ENCODE measurements at regions not wholly inside any gene's neighbourhood (a gene's known extent, or its start where the extent isn't known, plus 50 kb on each side); places are given as distances from the start of the nearest gene placed in this dataset.
"Not testable (repeated sequence)": the region's sequence is repeated elsewhere in the genome, so short reads cannot be mapped to it uniquely, and the experiment has no call there.

- H3K4me1 ChIP-seq (ENCODE audit: insufficient read depth, low read length); H3K27me3 ChIP-seq (ENCODE audit: insufficient read depth, low read length); H3K36me3 ChIP-seq (ENCODE audit: insufficient read depth, low read length); H2AFZ ChIP-seq (ENCODE audit: low read depth, low read length); H3K9me3 ChIP-seq (ENCODE audit: low read length); H3K4me3 ChIP-seq (ENCODE audit: low read length): not testable (repeated sequence)
These were observed 583.4 kb downstream of the PRIM2 start for GRCh38 chr6:57900687-57901399.

GRCh38 chr6:57901445-57901844, 584.0 kb downstream of the PRIM2 start:
- H2AFZ ChIP-seq (ENCODE audit: low read depth, low read length); H3K4me3 ChIP-seq (ENCODE audit: low read length); H3K4me1 ChIP-seq (ENCODE audit: insufficient read depth, low read length); H3K36me3 ChIP-seq (ENCODE audit: insufficient read depth, low read length); H3K9me3 ChIP-seq (ENCODE audit: low read length); H3K27me3 ChIP-seq (ENCODE audit: insufficient read depth, low read length): not testable (repeated sequence)

- not testable (repeated sequence) for H3K36me3 ChIP-seq (ENCODE audit: insufficient read depth, low read length); H3K27me3 ChIP-seq (ENCODE audit: insufficient read depth, low read length); H2AFZ ChIP-seq (ENCODE audit: low read depth, low read length); H3K4me3 ChIP-seq (ENCODE audit: low read length); H3K9me3 ChIP-seq (ENCODE audit: low read length); H3K4me1 ChIP-seq (ENCODE audit: insufficient read depth, low read length)
These were observed 586.9 kb downstream of the PRIM2 start for GRCh38 chr6:57904356-57904755.

DNA sequence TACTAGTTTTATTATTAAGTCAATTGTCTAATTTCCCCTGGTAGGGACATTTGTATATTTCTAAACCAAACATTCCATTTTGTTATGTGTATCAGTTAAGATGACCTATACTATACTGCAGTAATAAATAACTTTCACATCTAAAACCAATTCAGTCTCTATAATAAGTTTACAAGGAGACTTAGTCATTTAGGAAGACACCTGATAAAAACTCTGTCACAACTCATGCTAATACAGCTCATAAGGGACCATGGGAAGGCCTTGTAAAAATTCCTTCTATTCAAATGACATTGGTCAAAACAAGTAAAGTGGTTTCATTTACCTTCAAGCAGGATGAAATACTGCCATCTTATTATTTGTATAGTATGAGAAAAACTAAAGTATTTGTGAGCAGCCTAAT, 597.9 kb downstream of the PRIM2 start:
- not testable (repeated sequence) for H3K9me3 ChIP-seq (ENCODE audit: low read length); H3K4me1 ChIP-seq (ENCODE audit: insufficient read depth, low read length); H2AFZ ChIP-seq (ENCODE audit: low read depth, low read length); H3K4me3 ChIP-seq (ENCODE audit: low read length); H3K36me3 ChIP-seq (ENCODE audit: insufficient read depth, low read length); H3K27me3 ChIP-seq (ENCODE audit: insufficient read depth, low read length)

DNA sequence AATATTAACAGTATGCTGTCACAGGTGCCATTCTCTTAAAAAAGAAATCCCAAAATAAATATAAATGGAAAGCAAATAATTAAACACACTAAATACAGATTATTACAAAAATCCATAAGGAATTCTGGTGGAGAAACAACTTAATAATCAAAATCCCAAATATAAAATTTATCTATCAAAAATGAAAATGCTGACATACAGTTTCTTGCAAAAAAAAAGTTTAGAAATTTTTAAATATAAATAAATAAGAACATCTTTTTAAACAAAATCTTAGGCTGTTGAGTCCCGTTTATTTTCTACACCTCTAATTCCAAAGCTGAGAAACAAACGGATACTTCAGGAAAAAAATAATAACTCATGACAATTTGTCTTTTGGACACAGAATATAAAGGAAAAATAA, 625.5 kb downstream of the PRIM2 start:
- not testable (repeated sequence) for H2AFZ ChIP-seq (ENCODE audit: low read depth, low read length); H3K4me1 ChIP-seq (ENCODE audit: insufficient read depth, low read length); H3K9me3 ChIP-seq (ENCODE audit: low read length); H3K27me3 ChIP-seq (ENCODE audit: insufficient read depth, low read length); H3K4me3 ChIP-seq (ENCODE audit: low read length)
- peaks cover 10% of the 10 kb centered on the region for H3K36me3 ChIP-seq (ENCODE audit: insufficient read depth, low read length)

GRCh38 chr6:57946084-57946768, 628.8 kb downstream of the PRIM2 start:
- peaks cover 10% of the 10 kb centered on the region for H3K36me3 ChIP-seq (ENCODE audit: insufficient read depth, low read length)
- not testable (repeated sequence) for H3K9me3 ChIP-seq (ENCODE audit: low read length); H3K4me1 ChIP-seq (ENCODE audit: insufficient read depth, low read length); H3K27me3 ChIP-seq (ENCODE audit: insufficient read depth, low read length); H2AFZ ChIP-seq (ENCODE audit: low read depth, low read length); H3K4me3 ChIP-seq (ENCODE audit: low read length)

- not testable (repeated sequence) for H3K4me1 ChIP-seq (ENCODE audit: insufficient read depth, low read length); H3K9me3 ChIP-seq (ENCODE audit: low read length); H3K27me3 ChIP-seq (ENCODE audit: insufficient read depth, low read length); H3K4me3 ChIP-seq (ENCODE audit: low read length); H2AFZ ChIP-seq (ENCODE audit: low read depth, low read length)
- H3K36me3 ChIP-seq (ENCODE audit: insufficient read depth, low read length) = peaks cover 10% of the 10 kb centered on the region
These were observed 629.3 kb downstream of the PRIM2 start for GRCh38 chr6:57946769-57947091.

GRCh38 chr6:57948481-57948880, 631.1 kb downstream of the PRIM2 start:
- not testable (repeated sequence) for H3K9me3 ChIP-seq (ENCODE audit: low read length); H2AFZ ChIP-seq (ENCODE audit: low read depth, low read length); H3K4me1 ChIP-seq (ENCODE audit: insufficient read depth, low read length); H3K4me3 ChIP-seq (ENCODE audit: low read length); H3K27me3 ChIP-seq (ENCODE audit: insufficient read depth, low read length)
- peaks cover 10% of the 10 kb centered on the region for H3K36me3 ChIP-seq (ENCODE audit: insufficient read depth, low read length)

DNA sequence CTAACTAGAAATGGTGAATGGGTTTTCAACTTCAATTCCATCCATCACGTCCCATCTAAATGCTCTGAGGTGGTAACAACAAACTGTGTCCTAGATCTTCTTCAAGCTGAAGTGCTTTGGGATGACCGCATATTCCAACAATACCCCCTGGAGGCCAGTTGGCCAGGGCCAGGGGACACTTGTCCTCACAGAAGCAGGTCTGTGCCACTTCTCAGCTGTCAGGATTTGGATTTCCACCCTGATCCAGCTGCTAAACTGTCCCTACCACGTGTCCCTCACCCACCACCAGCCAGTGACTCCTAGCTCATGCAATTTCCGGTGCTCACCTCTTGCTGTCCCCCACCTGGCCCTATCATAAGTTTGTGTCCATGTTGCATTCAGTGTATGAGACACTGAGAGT, 633.0 kb downstream of the PRIM2 start:
- H3K27me3 ChIP-seq (ENCODE audit: insufficient read depth, low read length); H3K9me3 ChIP-seq (ENCODE audit: low read length); H3K4me3 ChIP-seq (ENCODE audit: low read length); H3K4me1 ChIP-seq (ENCODE audit: insufficient read depth, low read length); H2AFZ ChIP-seq (ENCODE audit: low read depth, low read length): not testable (repeated sequence)
- H3K36me3 ChIP-seq (ENCODE audit: insufficient read depth, low read length) = peaks cover 10% of the 10 kb centered on the region

GRCh38 chr6:57966757-57967156, 649.3 kb downstream of the PRIM2 start:
- not testable (repeated sequence) for H3K4me1 ChIP-seq (ENCODE audit: insufficient read depth, low read length); H3K4me3 ChIP-seq (ENCODE audit: low read length); H3K9me3 ChIP-seq (ENCODE audit: low read length); H3K27me3 ChIP-seq (ENCODE audit: insufficient read depth, low read length); H2AFZ ChIP-seq (ENCODE audit: low read depth, low read length); H3K36me3 ChIP-seq (ENCODE audit: insufficient read depth, low read length)

DNA sequence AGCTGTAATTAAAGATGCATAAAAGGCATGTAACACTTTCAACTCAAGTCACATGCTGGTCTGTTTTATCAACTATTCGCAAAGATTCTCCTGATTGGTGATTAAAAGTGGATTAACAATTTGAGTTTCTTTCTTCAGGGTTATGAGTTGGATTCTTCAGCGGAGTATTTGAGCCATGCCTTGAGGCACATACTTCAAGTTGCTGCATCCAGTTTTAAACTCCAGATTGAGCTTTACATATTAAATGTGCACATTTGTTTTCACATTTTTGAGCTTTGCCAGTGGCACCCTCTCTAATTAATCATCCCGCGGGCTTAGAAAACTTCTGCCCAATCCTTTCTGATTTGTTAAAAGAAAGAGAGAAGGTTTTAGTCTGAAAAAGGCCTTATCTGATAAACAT, 654.5 kb downstream of the PRIM2 start:
- not testable (repeated sequence) for H3K4me3 ChIP-seq (ENCODE audit: low read length); H3K4me1 ChIP-seq (ENCODE audit: insufficient read depth, low read length); H3K9me3 ChIP-seq (ENCODE audit: low read length); H3K36me3 ChIP-seq (ENCODE audit: insufficient read depth, low read length); H3K27me3 ChIP-seq (ENCODE audit: insufficient read depth, low read length); H2AFZ ChIP-seq (ENCODE audit: low read depth, low read length)

DNA sequence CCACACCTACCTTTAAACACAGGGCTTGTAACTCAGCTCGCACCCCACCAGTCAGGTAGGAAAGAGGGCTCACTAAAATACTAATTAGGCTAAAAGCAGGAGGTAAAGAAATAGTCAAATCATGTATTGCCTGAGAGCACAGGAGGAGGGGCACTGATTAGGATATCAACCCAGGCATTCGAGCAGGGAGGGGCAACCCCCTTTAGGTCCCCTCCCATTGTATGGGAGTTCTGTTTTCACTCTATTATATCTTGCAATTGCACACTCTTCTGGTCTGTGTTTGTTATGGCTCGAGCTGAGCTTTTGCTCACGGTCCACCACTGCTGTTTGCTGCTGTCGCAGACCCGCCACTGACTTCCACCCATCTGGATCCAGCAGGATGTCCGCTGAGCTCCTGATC, 657.2 kb downstream of the PRIM2 start:
- H3K27me3 ChIP-seq (ENCODE audit: insufficient read depth, low read length) = no peaks in the 10 kb centered on the region

DNA sequence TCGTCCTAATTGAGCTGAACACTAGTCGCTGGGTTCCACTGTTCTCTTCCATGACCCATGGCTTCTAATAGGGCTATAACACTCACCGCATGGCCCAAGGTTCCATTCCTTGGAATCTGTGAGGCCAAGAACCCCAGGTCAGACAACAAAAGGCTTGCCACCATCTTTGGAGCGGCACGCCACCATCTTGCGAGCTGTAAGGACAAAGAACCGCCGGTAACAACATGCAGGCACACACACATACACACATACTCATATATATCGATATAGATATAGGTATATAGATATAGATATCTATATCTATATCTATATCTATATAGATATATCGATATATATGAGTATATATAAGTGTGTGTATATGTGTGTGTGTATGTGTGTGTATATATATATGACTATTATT, 657.7 kb downstream of the PRIM2 start:
- H2AFZ ChIP-seq (ENCODE audit: low read depth, low read length); H3K4me1 ChIP-seq (ENCODE audit: insufficient read depth, low read length); H3K36me3 ChIP-seq (ENCODE audit: insufficient read depth, low read length); H3K4me3 ChIP-seq (ENCODE audit: low read length); H3K9me3 ChIP-seq (ENCODE audit: low read length); H3K27me3 ChIP-seq (ENCODE audit: insufficient read depth, low read length): not testable (repeated sequence)

More for the DNA sequence above, 657.2 kb downstream of the PRIM2 start:
- no peaks in the 10 kb centered on the region for H3K9me3 ChIP-seq (ENCODE audit: low read length)
- no peak overlapping the region for H3K4me3 ChIP-seq (ENCODE audit: low read length)
- no peaks in the 10 kb centered on the region for H3K4me1 ChIP-seq (ENCODE audit: insufficient read depth, low read length)
- no peak overlapping the region for H2AFZ ChIP-seq (ENCODE audit: low read depth, low read length)
- H3K36me3 ChIP-seq (ENCODE audit: insufficient read depth, low read length) = no peaks in the 10 kb centered on the region

DNA sequence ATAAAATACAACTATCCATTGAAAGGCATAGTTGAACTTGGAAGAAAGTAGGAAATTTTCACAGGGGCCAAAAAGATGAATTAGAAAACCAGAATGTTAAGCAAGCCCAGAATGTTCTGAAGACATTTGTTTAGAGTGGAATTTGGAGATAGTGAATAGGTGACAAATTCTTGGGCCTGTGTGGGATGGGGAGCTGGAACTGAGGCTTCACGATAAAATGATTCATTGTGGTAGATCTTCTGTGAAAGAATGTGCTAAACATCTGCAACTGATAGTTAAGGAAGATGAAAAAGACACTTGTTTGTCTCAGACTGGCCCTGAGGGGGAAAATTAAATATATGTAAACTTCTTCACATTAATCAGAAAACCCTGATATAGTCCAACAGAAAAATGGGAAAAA, 658.9 kb downstream of the PRIM2 start:
- not testable (repeated sequence) for H3K4me3 ChIP-seq (ENCODE audit: low read length); H3K4me1 ChIP-seq (ENCODE audit: insufficient read depth, low read length); H2AFZ ChIP-seq (ENCODE audit: low read depth, low read length); H3K36me3 ChIP-seq (ENCODE audit: insufficient read depth, low read length); H3K9me3 ChIP-seq (ENCODE audit: low read length); H3K27me3 ChIP-seq (ENCODE audit: insufficient read depth, low read length)

Measured in neuron (in vitro differentiated cells).